Bronchial epithelial cell (primary cell): ENCODE measurements at regions not wholly inside any gene's neighbourhood (a gene's known extent, or its start where the extent isn't known, plus 50 kb on each side); places are given as distances from the start of the nearest gene placed in this dataset.

Source experiments
- DNase-seq: peaks from one replicate; pipeline ENCODE4 v3.0.0-alpha.2; 2010; ENCODE audit warnings: low read depth
- FAIRE-seq: peaks from 2 replicates; lab custom pipeline; 2011; peaks lifted over from hg19 to GRCh38; lab: Jason Lieb, UNC
- H3K27me3 ChIP-seq: 2 replicates; pipeline ENCODE4 v1.5.1; 2011; ENCODE audit warnings: low read length; ENCODE audit not compliant: control insufficient read depth, insufficient read depth
- H3K36me3 ChIP-seq: 2 replicates; pipeline ENCODE4 v1.5.1; 2011; ENCODE audit warnings: low read length; ENCODE audit not compliant: control insufficient read depth, insufficient read depth
- H3K4me3 ChIP-seq: 2 replicates; pipeline ENCODE4 v1.5.1; 2011; ENCODE audit warnings: mild to moderate bottlenecking, low read depth, low read length, control low read depth
- CTCF ChIP-seq: IDR thresholded peaks from 2 replicates; pipeline ENCODE4 v1.5.1; 2011; ENCODE audit warnings: mild to moderate bottlenecking, moderate library complexity, low read length, control low read depth, inconsistent platforms; ENCODE audit not compliant: insufficient read depth, severe bottlenecking

- no peaks in the 10 kb centered on the region for H3K27me3 ChIP-seq
- no peaks in the 10 kb centered on the region for H3K36me3 ChIP-seq
- no peak for DNase-seq
- TF ChIP-seq CTCF, result no peak
- no peak for FAIRE-seq
- H3K4me3 ChIP-seq, result no peak overlapping the region
Observed at GRCh38 chr18:55085557-55086285, 126.5 kb upstream of the CCDC68 start.

DNA sequence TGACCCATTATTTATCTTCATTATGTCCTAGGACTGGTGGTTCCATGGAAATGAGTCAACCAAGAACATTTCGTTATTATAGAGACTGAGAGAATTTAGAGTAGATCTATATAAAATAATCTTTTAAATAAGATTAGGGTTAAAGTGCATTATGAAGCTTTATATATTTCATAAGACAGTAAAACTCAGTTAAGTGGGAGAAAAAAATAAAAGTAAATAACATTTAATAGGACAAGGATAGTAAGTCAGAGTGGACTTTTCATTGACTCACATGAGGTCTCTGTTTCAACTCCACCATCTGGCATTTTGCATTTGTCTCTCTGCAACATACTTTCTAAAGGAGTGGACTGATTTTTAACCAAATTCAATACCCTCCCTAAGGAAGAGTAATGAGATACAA is 125.3 kb upstream of the CCDC68 start:
- Histone ChIP-seq H3K4me3 (no peak overlapping the region), H3K36me3 (no peaks in the 10 kb centered on the region), H3K27me3 (no peaks in the 10 kb centered on the region)
- DNase-seq (no peak), FAIRE-seq (no peak)
- no peak for TF ChIP-seq CTCF

- no peak for DNase-seq
- Histone ChIP-seq H3K4me3 (no peak overlapping the region), H3K36me3 (no peaks in the 10 kb centered on the region), H3K27me3 (no peaks in the 10 kb centered on the region)
- no peak for TF ChIP-seq CTCF
- FAIRE-seq, result no peak
Observed at GRCh38 chr18:55083461-55083860, 124.2 kb upstream of the CCDC68 start.

DNA sequence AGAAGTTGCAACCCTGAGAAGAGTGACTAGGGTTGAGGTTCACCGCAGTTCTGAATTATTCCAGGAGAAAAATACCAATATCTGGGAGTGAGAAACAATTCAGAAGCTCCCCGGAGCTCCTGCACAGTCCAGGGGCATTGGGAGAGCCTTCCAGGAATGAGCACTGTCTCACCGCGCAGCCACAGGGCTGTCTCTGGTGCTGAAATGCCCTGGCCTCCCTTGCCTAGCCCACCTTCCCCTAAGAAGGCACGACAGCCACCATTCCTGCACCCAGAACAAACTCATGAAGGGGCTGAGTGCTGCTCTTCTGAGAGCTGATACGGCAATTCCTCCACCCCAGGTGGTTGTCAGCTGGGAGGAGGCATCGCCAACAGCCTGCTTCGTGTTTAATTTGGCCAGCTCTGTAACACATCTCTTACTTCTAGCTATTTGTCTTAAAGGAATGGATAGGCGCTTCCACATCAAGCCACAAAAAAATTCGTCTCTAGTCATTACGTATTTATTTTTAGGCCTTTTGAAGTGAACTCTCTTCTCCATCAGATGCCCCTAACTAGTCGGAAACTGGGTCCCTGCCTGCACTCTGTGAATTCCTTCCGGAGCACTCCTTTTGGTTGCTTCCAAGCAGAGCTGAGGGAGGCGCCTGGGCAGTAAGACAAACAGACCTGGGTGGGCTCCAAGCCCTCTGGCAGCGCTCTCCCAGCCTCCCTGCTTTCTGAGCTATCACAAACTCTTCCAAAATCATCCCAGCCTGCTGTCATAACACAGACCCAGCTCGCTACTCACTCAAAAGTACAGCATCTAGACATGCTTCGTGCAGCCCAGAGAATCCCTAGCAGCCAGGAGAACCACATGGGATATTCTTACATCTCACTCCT is 120.5 kb upstream of the CCDC68 start:
- FAIRE-seq (no peak), DNase-seq (no peak)
- Histone ChIP-seq H3K27me3 (no peaks in the 10 kb centered on the region), H3K4me3 (no peak overlapping the region), H3K36me3 (no peaks in the 10 kb centered on the region)
- TF ChIP-seq CTCF, result no peak

- Histone ChIP-seq H3K27me3 (no peaks in the 10 kb centered on the region), H3K36me3 (no peaks in the 10 kb centered on the region), H3K4me3 (no peak overlapping the region)
- FAIRE-seq, result no peak
- TF ChIP-seq CTCF, result no peak
- DNase-seq, result no peak
Observed at GRCh38 chr18:55079067-55079466, 119.8 kb upstream of the CCDC68 start.
